ENCODE measurements at regions not wholly inside any gene's neighbourhood (a gene's known extent, or its start where the extent isn't known, plus 50 kb on each side); places are given as distances from the start of the nearest gene placed in this dataset.
"Not testable (repeated sequence)": the region's sequence is repeated elsewhere in the genome, so short reads cannot be mapped to it uniquely, and the experiment has no call there.

DNA sequence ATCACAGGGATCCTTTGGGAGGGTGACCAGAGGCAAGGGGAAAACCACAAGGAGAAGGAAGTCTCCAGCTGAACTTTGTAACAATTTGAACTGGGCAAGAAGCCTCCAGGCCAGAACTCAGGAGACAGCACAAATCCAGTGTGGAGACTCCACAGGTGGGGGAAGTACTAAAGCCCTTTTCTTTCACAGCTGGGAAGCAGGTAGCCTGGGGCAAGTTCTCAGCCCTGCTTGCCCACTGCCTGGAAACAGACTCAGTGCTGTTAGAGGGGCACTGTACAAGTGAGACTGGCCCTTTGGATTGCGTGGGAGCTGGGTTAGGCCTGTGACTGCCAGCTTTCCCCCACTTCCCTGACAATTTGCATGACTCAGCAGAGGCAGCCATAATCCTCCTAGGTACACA lies 120.2 kb upstream of the GRIN2B start:
- not testable (repeated sequence) for TF ChIP-seq CTCF (IDR thresholded peaks at IDR 0.05); BHLHE40 (IDR thresholded peaks at IDR 0.05; ENCODE audit: low read depth, low read length); POLR2A (IDR thresholded peaks at IDR 0.05; ENCODE audit: low read length); CEBPB (IDR thresholded peaks at IDR 0.05); MAZ (IDR thresholded peaks at IDR 0.05; ENCODE audit: borderline replicate concordance, low read depth, low read length); ZFP36 (IDR thresholded peaks at IDR 0.05; ENCODE audit: borderline replicate concordance, partially characterized antibody); EP300 (IDR thresholded peaks at IDR 0.05)
- TF ChIP-seq, protein P1, sequence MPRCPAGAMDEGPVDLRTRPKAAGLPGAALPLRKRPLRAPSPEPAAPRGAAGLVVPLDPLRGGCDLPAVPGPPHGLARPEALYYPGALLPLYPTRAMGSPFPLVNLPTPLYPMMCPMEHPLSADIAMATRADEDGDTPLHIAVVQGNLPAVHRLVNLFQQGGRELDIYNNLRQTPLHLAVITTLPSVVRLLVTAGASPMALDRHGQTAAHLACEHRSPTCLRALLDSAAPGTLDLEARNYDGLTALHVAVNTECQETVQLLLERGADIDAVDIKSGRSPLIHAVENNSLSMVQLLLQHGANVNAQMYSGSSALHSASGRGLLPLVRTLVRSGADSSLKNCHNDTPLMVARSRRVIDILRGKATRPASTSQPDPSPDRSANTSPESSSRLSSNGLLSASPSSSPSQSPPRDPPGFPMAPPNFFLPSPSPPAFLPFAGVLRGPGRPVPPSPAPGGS (IDR thresholded peaks at IDR 0.05) = not testable (repeated sequence)
